ENCODE measurements at regions not wholly inside any gene's neighbourhood (a gene's known extent, or its start where the extent isn't known, plus 50 kb on each side); places are given as distances from the start of the nearest gene placed in this dataset.

- no peak for TF ChIP-seq CTCF (IDR thresholded peaks at IDR 0.05)
- intact Hi-C loops (cut with micrococcal nuclease), result no loop called here
- Mint-ChIP-seq H3K27me3 (ENCODE audit: low read depth in 2 of 2) (no peaks in the 10 kb centered on the region), H3K4me3 (no peak overlapping the region), H3K27ac (no peak overlapping the region), H3K4me1 (no peaks in the 10 kb centered on the region), H3K36me3 (no peaks in the 10 kb centered on the region), H3K9me3 (peaks cover 8 to 9% of the 10 kb centered on the region in 2 donors)
- Histone ChIP-seq H3K9me3 (ENCODE audit: control insufficient read depth, insufficient read depth, low read length) (no peaks in the 10 kb centered on the region), H3K4me1 (ENCODE audit: control insufficient read depth, insufficient read depth, low read length) (no peaks in the 10 kb centered on the region), H3K4me3 (ENCODE audit: low read length) (no peak overlapping the region), H3K27me3 (ENCODE audit: control insufficient read depth, insufficient read depth, low read length) (no peaks in the 10 kb centered on the region), H3K36me3 (ENCODE audit: control insufficient read depth, insufficient read depth, low read length) (no peaks in the 10 kb centered on the region), H3K27ac (ENCODE audit: low read length) (no peak overlapping the region)
- DNase-seq (no peak), ATAC-seq (no peak)
- whole genome bisulfite sequencing (ENCODE audit: insufficient coverage), result 67% methylated on average over 7 of the region's 7 CpGs
Measured at GRCh38 chr3:104779324-104779723, 587.4 kb upstream of the ALCAM start.

DNA sequence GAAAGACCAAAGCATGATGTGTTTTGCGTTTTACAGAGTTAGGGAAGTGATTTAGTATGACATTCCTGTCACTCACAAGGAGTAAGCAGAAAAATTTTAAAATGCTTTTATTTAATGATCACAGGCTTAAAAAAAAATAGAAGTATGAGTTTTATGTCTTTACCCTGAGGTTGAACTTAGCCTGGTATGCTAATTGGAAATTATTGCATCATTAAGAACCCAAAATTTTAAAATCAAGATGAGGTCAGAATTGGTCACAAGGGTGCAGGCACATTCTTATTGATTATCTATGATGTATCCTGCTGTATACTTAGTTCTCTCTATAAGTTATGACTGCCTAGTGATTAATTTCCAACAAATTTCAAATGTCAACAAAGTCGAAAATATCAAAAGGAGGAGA is 585.6 kb upstream of the ALCAM start:
- H3K27ac ChIP-seq (ENCODE audit: low read length), result no peak overlapping the region
- H3K27me3 ChIP-seq (ENCODE audit: control insufficient read depth, insufficient read depth, low read length), result no peaks in the 10 kb centered on the region
- WGBS (ENCODE audit: insufficient coverage), result 85% methylated on average over 2 of the region's 2 CpGs
- no peak for DNase-seq
- Mint-ChIP-seq H3K9me3 (peaks cover 11 to 13% of the 10 kb centered on the region in 2 donors), H3K4me1 (no peaks in the 10 kb centered on the region), H3K36me3 (no peaks in the 10 kb centered on the region), H3K4me3 (no peak overlapping the region), H3K27ac (no peak overlapping the region), H3K27me3 (ENCODE audit: low read depth in 2 of 2) (no peaks in the 10 kb centered on the region)
- H3K36me3 ChIP-seq (ENCODE audit: control insufficient read depth, insufficient read depth, low read length), result no peaks in the 10 kb centered on the region
- ATAC-seq, result no peak
- no peak overlapping the region for H3K4me3 ChIP-seq (ENCODE audit: low read length)
- TF ChIP-seq CTCF (IDR thresholded peaks at IDR 0.05), result no peak
- intact Hi-C loops (cut with micrococcal nuclease), result no loop called here
- no peaks in the 10 kb centered on the region for H3K4me1 ChIP-seq (ENCODE audit: control insufficient read depth, insufficient read depth, low read length)
- H3K9me3 ChIP-seq (ENCODE audit: control insufficient read depth, insufficient read depth, low read length), result no peaks in the 10 kb centered on the region

DNA sequence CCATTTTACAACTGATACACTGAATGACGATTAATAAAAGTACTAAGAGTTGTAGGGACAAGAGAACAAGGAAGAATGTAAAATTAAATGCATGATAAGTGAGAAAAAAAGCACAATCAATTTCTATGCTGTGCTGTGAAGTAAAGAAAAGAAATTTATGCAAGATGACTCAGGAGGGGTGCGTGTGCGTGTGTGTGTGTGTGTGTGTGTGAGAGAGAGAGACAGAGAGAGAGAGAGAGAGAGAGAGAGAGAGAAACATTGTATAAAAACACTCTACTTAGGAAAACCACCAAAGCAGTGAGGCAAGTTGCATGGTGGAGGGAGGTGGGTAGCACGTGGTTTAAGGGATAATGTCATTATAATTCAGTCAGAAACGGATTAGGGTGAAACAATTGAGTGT is 580.8 kb upstream of the ALCAM start:
- Histone ChIP-seq H3K27ac (ENCODE audit: low read length) (no peak overlapping the region), H3K4me3 (ENCODE audit: low read length) (no peak overlapping the region), H3K4me1 (ENCODE audit: control insufficient read depth, insufficient read depth, low read length) (no peaks in the 10 kb centered on the region), H3K9me3 (ENCODE audit: control insufficient read depth, insufficient read depth, low read length) (no peaks in the 10 kb centered on the region), H3K27me3 (ENCODE audit: control insufficient read depth, insufficient read depth, low read length) (no peaks in the 10 kb centered on the region), H3K36me3 (ENCODE audit: control insufficient read depth, insufficient read depth, low read length) (no peaks in the 10 kb centered on the region)
- Mint-ChIP-seq H3K4me1 (no peaks in the 10 kb centered on the region), H3K27ac (no peak overlapping the region), H3K9me3 (peaks cover 13 to 19% of the 10 kb centered on the region in 2 donors), H3K27me3 (ENCODE audit: low read depth in 2 of 2) (no peaks in the 10 kb centered on the region), H3K36me3 (no peaks in the 10 kb centered on the region), H3K4me3 (no peak overlapping the region)
- no peak for ATAC-seq
- intact Hi-C loops (cut with micrococcal nuclease), result no loop called here
- no peak for TF ChIP-seq CTCF (IDR thresholded peaks at IDR 0.05)
- no peak for DNase-seq
- WGBS (ENCODE audit: insufficient coverage), result 70% methylated on average over 5 of the region's 5 CpGs

DNA sequence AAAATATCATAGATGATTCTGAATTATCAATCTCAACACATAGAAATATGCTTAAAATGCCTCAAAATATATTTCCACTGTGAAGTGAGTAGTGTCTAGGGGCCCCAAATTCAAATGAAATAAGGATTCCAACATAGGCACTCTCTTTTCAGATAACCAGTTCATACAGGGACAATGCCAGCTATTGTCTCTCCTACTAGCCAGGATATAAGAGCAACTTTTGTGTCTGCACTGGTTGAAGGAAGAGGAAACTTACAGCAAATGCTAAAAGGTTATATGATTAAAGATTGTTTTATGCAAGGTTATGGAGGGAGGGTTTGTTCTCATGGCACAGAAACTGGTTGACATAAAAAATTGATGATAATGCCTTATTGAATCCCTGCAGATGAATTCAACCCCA is 579.4 kb upstream of the ALCAM start:
- Mint-ChIP-seq H3K36me3 (no peaks in the 10 kb centered on the region), H3K4me3 (no peak overlapping the region), H3K4me1 (no peaks in the 10 kb centered on the region), H3K27me3 (ENCODE audit: low read depth in 2 of 2) (no peaks in the 10 kb centered on the region), H3K27ac (no peak overlapping the region), H3K9me3 (peaks cover 12 to 15% of the 10 kb centered on the region in 2 donors)
- Histone ChIP-seq H3K4me1 (ENCODE audit: control insufficient read depth, insufficient read depth, low read length) (no peaks in the 10 kb centered on the region), H3K27ac (ENCODE audit: low read length) (no peak overlapping the region), H3K4me3 (ENCODE audit: low read length) (no peak overlapping the region), H3K27me3 (ENCODE audit: control insufficient read depth, insufficient read depth, low read length) (no peaks in the 10 kb centered on the region), H3K36me3 (ENCODE audit: control insufficient read depth, insufficient read depth, low read length) (no peaks in the 10 kb centered on the region), H3K9me3 (ENCODE audit: control insufficient read depth, insufficient read depth, low read length) (no peaks in the 10 kb centered on the region)
- DNase-seq (no peak), ATAC-seq (no peak)
- no peak for TF ChIP-seq CTCF (IDR thresholded peaks at IDR 0.05)
- intact Hi-C loops (cut with micrococcal nuclease), result no loop called here
